ENCODE measurements at regions not wholly inside any gene's neighbourhood (a gene's known extent, or its start where the extent isn't known, plus 50 kb on each side); places are given as distances from the start of the nearest gene placed in this dataset.

DNA sequence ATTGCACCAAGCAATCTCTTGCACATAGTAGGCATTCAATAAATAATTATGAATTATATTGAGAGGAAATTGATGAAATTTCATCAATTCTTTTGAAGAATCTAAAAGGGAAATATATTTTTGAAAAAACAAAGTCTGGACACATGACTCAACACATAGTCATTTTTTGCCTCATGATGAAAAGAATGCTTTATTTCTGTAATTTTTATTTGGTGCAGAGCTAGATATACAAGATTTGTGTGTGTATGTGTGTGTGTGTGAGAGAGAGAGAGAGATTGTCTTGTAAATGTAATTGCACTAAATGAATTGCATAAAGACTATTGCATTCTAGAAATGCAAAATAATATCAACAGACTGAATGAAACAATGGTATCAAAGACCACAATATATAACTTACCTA, 206.2 kb upstream of the C1orf87 start:
- no peaks in the 10 kb centered on the region for H3K79me1 ChIP-seq (ENCODE audit: insufficient read depth, low read depth, low read length, poor library complexity, severe bottlenecking)
- H3K27ac Mint-ChIP-seq, result no peak overlapping the region

More for the DNA sequence above, 206.2 kb upstream of the C1orf87 start:
- Histone ChIP-seq H2BK12ac (ENCODE audit: insufficient read length, low read depth, low read length) (no peak overlapping the region), H3T11ph (ENCODE audit: low read length) (no peak overlapping the region), H3K27me3 (ENCODE audit: insufficient read depth, low read length) (no peaks in the 10 kb centered on the region), H3K9me3 (ENCODE audit: control insufficient read depth, low read depth, low read length) (no peaks in the 10 kb centered on the region), H3K4me2 (ENCODE audit: insufficient read depth, insufficient read length, low read length) (no peak overlapping the region), H4K20me1 (ENCODE audit: control insufficient read depth, insufficient read depth, insufficient read length) (no peaks in the 10 kb centered on the region), H4K91ac (ENCODE audit: insufficient read length, low read depth, low read length) (no peak overlapping the region), H3K79me2 (ENCODE audit: insufficient read depth, low read length) (no peaks in the 10 kb centered on the region), H4K8ac (replicated peaks; ENCODE audit: insufficient read length, low read depth, low read length) (no peak overlapping the region), H3K56ac (ENCODE audit: insufficient read length, low read depth, low read length) (no peak overlapping the region), H3K18ac (ENCODE audit: insufficient read length, low read depth, low read length) (no peak overlapping the region), H2BK20ac (ENCODE audit: low read depth, low read length, poor library complexity, severe bottlenecking) (no peak overlapping the region), H2BK15ac (ENCODE audit: low read depth, low read length) (no peak overlapping the region), H3K23ac (ENCODE audit: insufficient read length, low read depth, low read length) (no peak overlapping the region), H3K27ac (ENCODE audit: insufficient read length, low read depth, low read length) (no peak overlapping the region), H3K23me2 (ENCODE audit: insufficient read length, low read depth, low read length, poor library complexity, severe bottlenecking) (no peaks in the 10 kb centered on the region), H2BK120ac (ENCODE audit: low read depth, low read length, poor library complexity, severe bottlenecking) (no peak overlapping the region), H2AK5ac (ENCODE audit: insufficient read length, low read length) (no peak overlapping the region), H3K4ac (ENCODE audit: low read depth, low read length) (no peak overlapping the region), H3K4me1 (ENCODE audit: insufficient read depth, low read length) (peaks cover 2% of the 10 kb centered on the region; the same call in 1 of the 2 replicates), H3K14ac (ENCODE audit: insufficient read depth, low read length) (no peak overlapping the region), H2AFZ (ENCODE audit: low read length) (no peak overlapping the region), H4K5ac (ENCODE audit: insufficient read length, low read depth, low read length) (no peak overlapping the region), H3K9ac (ENCODE audit: extremely low read depth, insufficient read length, low read length) (no peak overlapping the region), H2BK5ac (ENCODE audit: insufficient read length, low read length) (no peak overlapping the region)
- Mint-ChIP-seq H3K4me3 (no peak overlapping the region), H3K4me1 (peaks cover 11 to 13% of the 10 kb centered on the region in 2 experiments), H3K27me3 (ENCODE audit: low read depth) (no peaks in the 10 kb centered on the region), H3K36me3 (ENCODE audit: insufficient read depth in 1 of 3, low read depth in 3 of 3) (no peaks in the 10 kb centered on the region), H3K9me3 (no peaks in the 10 kb centered on the region)
- no peak for DNase-seq
- TF ChIP-seq, protein P1, sequence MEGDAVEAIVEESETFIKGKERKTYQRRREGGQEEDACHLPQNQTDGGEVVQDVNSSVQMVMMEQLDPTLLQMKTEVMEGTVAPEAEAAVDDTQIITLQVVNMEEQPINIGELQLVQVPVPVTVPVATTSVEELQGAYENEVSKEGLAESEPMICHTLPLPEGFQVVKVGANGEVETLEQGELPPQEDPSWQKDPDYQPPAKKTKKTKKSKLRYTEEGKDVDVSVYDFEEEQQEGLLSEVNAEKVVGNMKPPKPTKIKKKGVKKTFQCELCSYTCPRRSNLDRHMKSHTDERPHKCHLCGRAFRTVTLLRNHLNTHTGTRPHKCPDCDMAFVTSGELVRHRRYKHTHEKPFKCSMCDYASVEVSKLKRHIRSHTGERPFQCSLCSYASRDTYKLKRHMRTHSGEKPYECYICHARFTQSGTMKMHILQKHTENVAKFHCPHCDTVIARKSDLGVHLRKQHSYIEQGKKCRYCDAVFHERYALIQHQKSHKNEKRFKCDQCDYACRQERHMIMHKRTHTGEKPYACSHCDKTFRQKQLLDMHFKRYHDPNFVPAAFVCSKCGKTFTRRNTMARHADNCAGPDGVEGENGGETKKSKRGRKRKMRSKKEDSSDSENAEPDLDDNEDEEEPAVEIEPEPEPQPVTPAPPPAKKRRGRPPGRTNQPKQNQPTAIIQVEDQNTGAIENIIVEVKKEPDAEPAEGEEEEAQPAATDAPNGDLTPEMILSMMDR (conservative IDR thresholded peaks at IDR 0.05), result no peak
